WTC11 (cell line): ENCODE measurements at regions not wholly inside any gene's neighbourhood (a gene's known extent, or its start where the extent isn't known, plus 50 kb on each side); places are given as distances from the start of the nearest gene placed in this dataset.

Source experiments
- ARID4B ChIP-seq: sonication (generic); formaldehyde crosslinking; IDR thresholded peaks from 2 replicates; pipeline ENCODE4 v1.8.0; 2023; ENCODE audit warnings: missing genetic modification reagents, mild to moderate bottlenecking, borderline replicate concordance
- CTCF ChIP-seq: fragments of 200-600 bp; IDR thresholded peaks from 2 replicates; pipeline ENCODE4 v1.8.0; 2022; ENCODE audit warnings: antibody characterized with exemption
- NR2C2 ChIP-seq: sonication (generic); formaldehyde crosslinking; IDR thresholded peaks from 2 replicates; pipeline ENCODE4 v1.8.0; 2022; ENCODE audit warnings: mild to moderate bottlenecking, missing genetic modification reagents

DNA sequence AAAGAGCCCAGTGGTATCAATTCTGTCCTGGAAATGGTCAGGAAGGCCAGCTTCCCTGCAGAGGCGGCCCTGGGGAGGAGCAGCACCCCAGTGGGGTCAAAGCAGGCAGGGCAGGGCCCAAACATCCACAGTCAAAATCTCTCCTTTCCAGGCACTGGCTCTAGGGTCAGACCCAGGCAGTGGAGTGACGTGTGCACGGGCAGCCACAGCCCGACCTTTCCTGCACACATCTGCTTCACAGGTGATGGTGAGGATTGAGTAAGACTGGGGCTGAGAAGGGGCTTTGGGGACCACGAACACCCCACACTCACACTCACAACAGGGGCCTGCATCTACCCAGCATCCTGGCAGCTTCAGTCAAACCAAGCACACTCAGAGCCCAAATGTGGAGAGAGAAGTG is 97.8 kb upstream of the GLI2 start:
- TF ChIP-seq ARID4B (CRISPR knock-in tag) (no peak), NR2C2 (CRISPR knock-in tag) (no peak), CTCF (no peak)
